Mucosa of descending colon (tissue), 3 donors: ENCODE measurements at regions not wholly inside any gene's neighbourhood (a gene's known extent, or its start where the extent isn't known, plus 50 kb on each side); places are given as distances from the start of the nearest gene placed in this dataset.

Experiments used
- ATAC-seq: fragments of 200-7000 bp; cut with Tn5 transposase; one replicate; pipeline ENCODE4 v1.9.1; 2020; ENCODE audit warnings: mild to moderate bottlenecking, moderate library complexity
- DNase-seq, 3 donors: peaks; one replicate each; pipeline ENCODE4 v3.0.0-alpha.2; 2020
- H3K36me3 ChIP-seq: fragments of 200-600 bp; one replicate; pipeline ENCODE4 v1.8.0; 2021; ENCODE audit warnings: low read depth, mild to moderate bottlenecking
- H3K4me1 ChIP-seq: fragments of 200-600 bp; one replicate; pipeline ENCODE4 v1.8.0; 2021; ENCODE audit warnings: low read depth, mild to moderate bottlenecking
- H3K4me3 ChIP-seq: fragments of 200-600 bp; one replicate; pipeline ENCODE4 v1.8.0; 2021; ENCODE audit warnings: mild to moderate bottlenecking
- H3K9me3 ChIP-seq: fragments of 200-600 bp; one replicate; pipeline ENCODE4 v1.8.0; 2021; ENCODE audit warnings: mild to moderate bottlenecking
- intact Hi-C, 2 donors: fragments of 100-400 bp; cut with DNase I in 1 of 2; cut with micrococcal nuclease in 1 of 2; formaldehyde crosslinking; loops; one replicate each; pipeline versions ENCODE4 v1.11.0 to v1.11.1; 2022; cut with DNase I, micrococcal nuclease
- TF ChIP-seq, protein P1 (sequence below): fragments of 200-600 bp; IDR thresholded peaks from one replicate; pipeline ENCODE4 v1.8.0; 2022; ENCODE audit warnings: antibody characterized with exemption, mild to moderate bottlenecking
- donor health status: DM: no; HTN: no; CAD: no; lungs with moderate emphysema.
- donor health status: DM: no; HTN: no; CAD: no.
- donor health status: DM: no; HTN: yes; CAD: no.

- intact Hi-C loops, result no loop called here
- no peaks in the 10 kb centered on the region for H3K9me3 ChIP-seq
- no peaks in the 10 kb centered on the region for H3K4me1 ChIP-seq
- no peak overlapping the region for H3K4me3 ChIP-seq
- TF ChIP-seq, protein P1, sequence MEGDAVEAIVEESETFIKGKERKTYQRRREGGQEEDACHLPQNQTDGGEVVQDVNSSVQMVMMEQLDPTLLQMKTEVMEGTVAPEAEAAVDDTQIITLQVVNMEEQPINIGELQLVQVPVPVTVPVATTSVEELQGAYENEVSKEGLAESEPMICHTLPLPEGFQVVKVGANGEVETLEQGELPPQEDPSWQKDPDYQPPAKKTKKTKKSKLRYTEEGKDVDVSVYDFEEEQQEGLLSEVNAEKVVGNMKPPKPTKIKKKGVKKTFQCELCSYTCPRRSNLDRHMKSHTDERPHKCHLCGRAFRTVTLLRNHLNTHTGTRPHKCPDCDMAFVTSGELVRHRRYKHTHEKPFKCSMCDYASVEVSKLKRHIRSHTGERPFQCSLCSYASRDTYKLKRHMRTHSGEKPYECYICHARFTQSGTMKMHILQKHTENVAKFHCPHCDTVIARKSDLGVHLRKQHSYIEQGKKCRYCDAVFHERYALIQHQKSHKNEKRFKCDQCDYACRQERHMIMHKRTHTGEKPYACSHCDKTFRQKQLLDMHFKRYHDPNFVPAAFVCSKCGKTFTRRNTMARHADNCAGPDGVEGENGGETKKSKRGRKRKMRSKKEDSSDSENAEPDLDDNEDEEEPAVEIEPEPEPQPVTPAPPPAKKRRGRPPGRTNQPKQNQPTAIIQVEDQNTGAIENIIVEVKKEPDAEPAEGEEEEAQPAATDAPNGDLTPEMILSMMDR, result no peak
- DNase-seq (no peak), ATAC-seq (no peak)
- no peaks in the 10 kb centered on the region for H3K36me3 ChIP-seq
These were observed 77.8 kb upstream of the L3MBTL3 start for GRCh38 chr6:129940454-129941195.

GRCh38 chr6:129938249-129939020 lies 77.3 kb upstream of the TMEM244 start:
- no peaks in the 10 kb centered on the region for H3K4me1 ChIP-seq
- intact Hi-C loops, result no loop called here
- no peak overlapping the region for H3K4me3 ChIP-seq
- H3K36me3 ChIP-seq, result no peaks in the 10 kb centered on the region
- ATAC-seq, result no peak
- DNase-seq, result no peak
- no peaks in the 10 kb centered on the region for H3K9me3 ChIP-seq
- TF ChIP-seq, protein P1, result no peak

DNA sequence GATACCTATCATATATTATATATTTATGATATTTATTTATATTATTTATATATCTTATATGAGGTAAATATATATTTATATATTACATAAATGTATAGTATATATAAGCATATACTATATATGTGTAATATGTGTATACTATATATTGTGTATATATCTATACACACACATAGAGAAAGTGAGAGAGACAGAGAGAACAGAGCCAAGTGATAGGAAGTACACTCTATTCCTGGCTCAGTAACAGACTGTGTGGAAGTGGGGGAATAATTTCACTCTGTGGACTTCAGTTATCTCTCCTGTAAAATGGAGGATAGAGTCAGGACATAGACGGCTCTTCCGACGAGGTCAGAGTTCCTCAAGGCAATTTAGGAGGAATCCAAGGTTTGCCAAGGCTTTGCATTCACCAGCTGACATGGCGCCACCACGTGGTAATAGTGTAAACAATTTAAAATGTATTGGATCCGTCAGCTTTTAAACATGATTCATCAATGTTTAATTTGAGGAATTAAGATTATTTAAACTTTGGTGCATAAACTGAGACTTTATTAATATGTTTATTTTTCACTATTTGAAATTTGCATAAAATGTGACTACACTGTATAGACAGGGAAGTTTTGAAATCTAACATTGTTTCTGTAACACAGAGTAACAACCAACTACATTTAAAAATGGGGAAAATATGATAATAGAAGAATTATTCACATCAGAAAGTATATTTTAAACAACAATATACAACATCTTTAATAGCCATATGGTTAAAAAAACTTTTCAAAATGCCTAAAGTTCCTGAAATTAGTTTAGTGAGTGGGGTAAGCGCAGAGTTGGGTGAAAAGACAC lies 75.4 kb upstream of the TMEM244 start:
- no peak overlapping the region for H3K4me3 ChIP-seq
- peak in 1 of 3 donors; percentile 71 for DNase-seq
- H3K36me3 ChIP-seq, result no peaks in the 10 kb centered on the region
- intact Hi-C loops, result no loop called here
- TF ChIP-seq, protein P1, result peak; percentile 24
- no peaks in the 10 kb centered on the region for H3K9me3 ChIP-seq
- no peaks in the 10 kb centered on the region for H3K4me1 ChIP-seq
- peak; percentile 74 for ATAC-seq

DNA sequence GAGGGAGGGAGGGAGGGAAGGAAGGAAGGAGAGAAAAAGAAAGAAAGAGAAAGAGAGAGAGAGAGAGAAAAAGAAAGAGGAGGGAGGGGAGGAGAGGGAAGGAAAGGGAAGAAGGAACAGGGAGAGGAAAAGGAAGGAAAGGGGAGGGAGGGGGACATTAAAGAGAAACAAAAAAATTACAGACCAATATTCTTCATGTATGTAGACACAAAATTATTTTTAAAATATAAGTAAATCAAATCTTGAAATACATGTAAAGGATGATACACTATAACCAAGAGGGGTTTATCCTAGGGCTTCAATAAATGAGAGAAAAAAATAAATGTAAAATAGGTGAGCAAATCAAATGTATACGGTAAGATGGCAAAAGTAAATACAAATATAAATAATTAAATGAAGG lies 71.2 kb upstream of the TMEM244 start:
- intact Hi-C loops, result no loop called here
- ATAC-seq (no peak), DNase-seq (no peak)
- Histone ChIP-seq H3K4me3 (no peak overlapping the region), H3K4me1 (no peaks in the 10 kb centered on the region), H3K36me3 (no peaks in the 10 kb centered on the region), H3K9me3 (no peaks in the 10 kb centered on the region)
- TF ChIP-seq, protein P1, result no peak

- DNase-seq, result no peak
- TF ChIP-seq, protein P1, result no peak
- Histone ChIP-seq H3K9me3 (no peaks in the 10 kb centered on the region), H3K4me1 (no peaks in the 10 kb centered on the region), H3K4me3 (no peak overlapping the region), H3K36me3 (no peaks in the 10 kb centered on the region)
- ATAC-seq, result peak; percentile 28
- intact Hi-C loops, result no loop called here
These were observed 68.3 kb upstream of the TMEM244 start for GRCh38 chr6:129929433-129929832.
